GM06990 (cell line): ENCODE measurements at regions not wholly inside any gene's neighbourhood (a gene's known extent, or its start where the extent isn't known, plus 50 kb on each side); places are given as distances from the start of the nearest gene placed in this dataset.

Experiments
- DNase-seq: peaks from one replicate; pipeline ENCODE4 v3.0.0-alpha.2; 2011; ENCODE audit not compliant: insufficient read length; ENCODE audit errors: extremely low read depth
- H3K27me3 ChIP-seq: replicated peaks from 2 replicates; pipeline ENCODE4 v1.6.0; 2011; ENCODE audit warnings: low read length; ENCODE audit not compliant: control insufficient read depth, insufficient read depth
- H3K36me3 ChIP-seq: 2 replicates; pipeline ENCODE4 v1.5.1; 2011; ENCODE audit warnings: low read length; ENCODE audit not compliant: control insufficient read depth, insufficient read depth
- H3K4me3 ChIP-seq: replicated peaks from 2 replicates; pipeline ENCODE4 v1.5.1; 2011; ENCODE audit warnings: low read depth, mild to moderate bottlenecking, control low read depth, low read length
- TF ChIP-seq, protein P1 (sequence below): IDR thresholded peaks from 2 replicates; pipeline ENCODE4 v1.5.1; 2011; ENCODE audit warnings: low read length, control low read depth, mild to moderate bottlenecking, inconsistent platforms; ENCODE audit not compliant: insufficient read depth, poor library complexity, severe bottlenecking

DNA sequence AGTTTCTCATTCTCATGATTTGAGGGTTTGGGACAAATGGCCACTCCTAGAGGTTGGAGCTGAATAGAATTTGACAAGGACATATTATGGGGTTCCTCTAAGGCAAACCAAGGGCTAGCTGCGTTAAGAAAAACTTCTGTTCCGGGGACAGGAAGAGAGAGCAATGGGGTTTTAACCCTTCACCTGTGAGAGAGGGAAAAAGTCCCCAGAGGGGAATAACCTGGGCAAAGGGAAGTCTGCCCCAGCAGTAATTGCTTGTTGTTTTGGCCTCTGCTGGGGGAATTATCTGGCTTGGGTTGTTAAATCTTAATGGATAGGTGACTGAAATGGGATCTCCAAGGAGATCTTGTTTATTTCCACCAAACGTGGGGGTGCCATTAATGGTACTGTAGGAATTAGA lies 110.1 kb upstream of the MOCS2 start:
- DNase-seq: no peak
- Histone ChIP-seq H3K27me3 (no peaks in the 10 kb centered on the region), H3K4me3 (no peak overlapping the region), H3K36me3 (no peaks in the 10 kb centered on the region)
- TF ChIP-seq, protein P1, sequence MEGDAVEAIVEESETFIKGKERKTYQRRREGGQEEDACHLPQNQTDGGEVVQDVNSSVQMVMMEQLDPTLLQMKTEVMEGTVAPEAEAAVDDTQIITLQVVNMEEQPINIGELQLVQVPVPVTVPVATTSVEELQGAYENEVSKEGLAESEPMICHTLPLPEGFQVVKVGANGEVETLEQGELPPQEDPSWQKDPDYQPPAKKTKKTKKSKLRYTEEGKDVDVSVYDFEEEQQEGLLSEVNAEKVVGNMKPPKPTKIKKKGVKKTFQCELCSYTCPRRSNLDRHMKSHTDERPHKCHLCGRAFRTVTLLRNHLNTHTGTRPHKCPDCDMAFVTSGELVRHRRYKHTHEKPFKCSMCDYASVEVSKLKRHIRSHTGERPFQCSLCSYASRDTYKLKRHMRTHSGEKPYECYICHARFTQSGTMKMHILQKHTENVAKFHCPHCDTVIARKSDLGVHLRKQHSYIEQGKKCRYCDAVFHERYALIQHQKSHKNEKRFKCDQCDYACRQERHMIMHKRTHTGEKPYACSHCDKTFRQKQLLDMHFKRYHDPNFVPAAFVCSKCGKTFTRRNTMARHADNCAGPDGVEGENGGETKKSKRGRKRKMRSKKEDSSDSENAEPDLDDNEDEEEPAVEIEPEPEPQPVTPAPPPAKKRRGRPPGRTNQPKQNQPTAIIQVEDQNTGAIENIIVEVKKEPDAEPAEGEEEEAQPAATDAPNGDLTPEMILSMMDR: no peak

GRCh38 chr5:53233645-53234405 lies 124.3 kb upstream of the MOCS2 start:
- DNase-seq: no peak

GRCh38 chr5:53236683-53237082 lies 127.1 kb upstream of the MOCS2 start:
- DNase-seq: no peak
- TF ChIP-seq, protein P1: no peak
- no peaks in the 10 kb centered on the region for H3K27me3 ChIP-seq
- no peak overlapping the region for H3K4me3 ChIP-seq
- no peaks in the 10 kb centered on the region for H3K36me3 ChIP-seq

More at GRCh38 chr5:53233645-53234405, 124.3 kb upstream of the MOCS2 start:
- TF ChIP-seq, protein P1: no peak
- Histone ChIP-seq H3K4me3 (no peak overlapping the region), H3K27me3 (no peaks in the 10 kb centered on the region), H3K36me3 (no peaks in the 10 kb centered on the region)

DNA sequence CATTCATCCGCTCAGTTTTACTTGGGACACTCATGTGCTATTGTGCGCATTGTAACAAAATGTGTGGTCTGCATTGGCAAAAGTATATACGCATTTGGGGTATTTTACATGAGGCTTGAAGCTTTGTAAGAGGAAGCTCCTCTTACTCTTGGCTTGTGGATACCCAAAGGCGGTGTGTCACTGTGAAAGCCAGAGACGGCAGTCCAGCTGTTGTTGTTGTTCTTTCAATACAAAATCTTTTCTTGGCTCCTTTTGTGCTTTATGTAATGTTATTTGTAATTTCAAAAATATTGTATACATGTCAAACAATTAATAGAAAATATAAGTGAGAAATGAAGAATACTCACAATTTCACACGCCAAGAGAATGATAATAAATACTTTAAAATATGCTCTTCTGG lies 128.3 kb upstream of the MOCS2 start:
- H3K36me3 ChIP-seq: no peaks in the 10 kb centered on the region
- DNase-seq: no peak
- no peaks in the 10 kb centered on the region for H3K27me3 ChIP-seq
- TF ChIP-seq, protein P1: no peak
- no peak overlapping the region for H3K4me3 ChIP-seq

- no peak for DNase-seq
- TF ChIP-seq, protein P1: no peak
- H3K4me3 ChIP-seq: no peak overlapping the region
- H3K36me3 ChIP-seq: no peaks in the 10 kb centered on the region
- no peaks in the 10 kb centered on the region for H3K27me3 ChIP-seq
Measured at GRCh38 chr5:53239301-53239990, 129.9 kb upstream of the MOCS2 start.
